ENCODE measurements at regions not wholly inside any gene's neighbourhood (a gene's known extent, or its start where the extent isn't known, plus 50 kb on each side); places are given as distances from the start of the nearest gene placed in this dataset.
A peak's percentile ranks its signal among the peaks of the same experiment; 100 is the strongest.

DNA sequence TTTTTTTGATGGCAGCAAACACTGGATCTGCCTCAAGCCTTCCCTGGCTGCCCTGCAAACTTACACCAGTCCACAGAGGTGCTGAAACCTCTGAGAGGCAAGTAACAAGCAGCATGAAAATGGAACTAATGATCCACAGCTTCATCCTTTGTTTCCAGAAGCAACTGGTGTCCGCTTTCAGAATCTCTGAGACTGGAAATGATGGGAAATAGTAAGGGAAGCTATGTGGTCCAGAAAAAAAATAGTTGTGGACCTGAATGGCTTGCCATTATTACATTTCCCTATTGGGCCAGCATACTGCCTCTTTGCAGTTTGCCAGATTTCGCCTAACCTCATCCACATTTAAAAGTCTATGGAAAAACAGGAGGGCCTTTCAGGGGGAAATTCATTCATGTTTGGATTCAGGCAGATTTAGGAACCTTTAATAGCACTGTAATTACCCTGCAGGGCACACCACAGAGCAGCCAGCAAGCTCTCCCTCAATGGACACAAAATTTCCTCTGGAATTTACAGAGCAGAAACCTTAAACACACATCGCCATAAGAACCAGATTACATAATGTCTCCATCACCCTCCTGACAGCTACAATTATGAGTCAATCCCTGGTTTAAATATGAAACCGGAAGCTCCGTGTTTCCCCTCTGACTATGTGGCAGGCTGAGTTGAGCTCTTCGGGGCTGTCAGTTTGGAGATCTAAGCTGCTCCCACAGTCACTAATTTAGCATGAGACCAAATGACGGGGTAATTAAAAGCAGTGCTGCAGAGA, 134.4 kb downstream of the TMCO5A start:
- H3K4me2 ChIP-seq (ENCODE audit: low read length), result peak overlapping the region; percentile 82
- no peaks in the 10 kb centered on the region for H3K27me3 ChIP-seq (ENCODE audit: control insufficient read depth, insufficient read depth, low read length)
- H3K9ac ChIP-seq (ENCODE audit: low read depth, low read length), result peak overlapping the region; percentile 74
- no peaks in the 10 kb centered on the region for H3K36me3 ChIP-seq (ENCODE audit: insufficient read depth, low read length)
- peak overlapping the region; percentile 63 for H3K4me3 ChIP-seq (ENCODE audit: low read length)
- peaks cover 39% of the 10 kb centered on the region for H3K4me1 ChIP-seq (ENCODE audit: control insufficient read depth, insufficient read depth, low read length)
- no peaks in the 10 kb centered on the region for H3K9me3 ChIP-seq (replicated peaks; ENCODE audit: low read length)

DNA sequence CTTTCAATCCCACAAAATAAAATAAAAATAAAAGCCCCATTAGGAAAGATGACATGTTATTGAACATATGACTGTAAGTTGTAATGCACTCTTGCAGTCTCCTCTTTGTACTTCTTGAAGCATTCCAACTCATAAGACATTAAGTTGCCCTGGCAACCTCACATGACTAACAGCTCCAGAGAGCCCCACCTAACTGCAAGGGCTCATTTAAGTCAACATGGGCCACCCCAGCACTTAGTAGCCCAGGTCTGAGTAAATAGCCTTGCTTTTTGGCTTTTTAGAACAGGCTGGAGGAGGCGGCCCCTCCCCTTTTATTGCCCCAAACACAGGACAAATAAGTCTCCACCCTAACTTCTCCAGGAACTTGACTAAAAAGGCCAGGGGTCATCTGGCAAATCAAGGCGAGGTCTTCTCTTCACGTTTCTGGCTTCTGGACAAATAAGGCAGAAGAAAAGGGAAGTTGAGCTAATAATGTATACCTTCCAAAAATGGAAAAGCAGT, 135.1 kb downstream of the TMCO5A start:
- no peaks in the 10 kb centered on the region for H3K36me3 ChIP-seq (ENCODE audit: insufficient read depth, low read length)
- peak overlapping the region; percentile 82 for H3K4me2 ChIP-seq (ENCODE audit: low read length)
- no peaks in the 10 kb centered on the region for H3K9me3 ChIP-seq (replicated peaks; ENCODE audit: low read length)
- peaks cover 44% of the 10 kb centered on the region for H3K4me1 ChIP-seq (ENCODE audit: control insufficient read depth, insufficient read depth, low read length)
- H3K4me3 ChIP-seq (ENCODE audit: low read length), result peak overlapping the region; percentile 63
- no peaks in the 10 kb centered on the region for H3K27me3 ChIP-seq (ENCODE audit: control insufficient read depth, insufficient read depth, low read length)
- peak overlapping the region; percentile 74 for H3K9ac ChIP-seq (ENCODE audit: low read depth, low read length)

DNA sequence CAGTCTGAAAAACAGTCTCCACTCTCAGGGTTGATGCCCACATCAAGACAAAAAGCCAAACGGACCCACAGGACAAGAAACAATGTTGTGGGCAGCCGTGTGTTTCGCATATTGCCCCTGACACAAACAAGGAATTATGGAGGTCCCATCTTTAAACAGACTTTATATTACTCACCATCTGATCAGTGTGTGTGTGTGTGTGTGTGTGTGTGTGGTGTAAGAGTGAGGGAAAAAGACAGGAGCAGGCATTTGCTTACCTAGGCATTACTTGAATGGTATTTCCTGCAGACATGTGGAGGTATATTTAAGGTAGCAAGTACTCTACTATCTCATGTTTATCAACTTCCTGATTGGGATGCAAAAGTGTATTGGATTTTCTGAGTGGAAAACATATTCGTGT, 136.3 kb downstream of the TMCO5A start:
- H3K4me2 ChIP-seq (ENCODE audit: low read length), result no peak overlapping the region
- H3K9me3 ChIP-seq (replicated peaks; ENCODE audit: low read length), result no peaks in the 10 kb centered on the region
- H3K4me3 ChIP-seq (ENCODE audit: low read length), result no peak overlapping the region
- no peaks in the 10 kb centered on the region for H3K27me3 ChIP-seq (ENCODE audit: control insufficient read depth, insufficient read depth, low read length)
- no peak overlapping the region for H3K9ac ChIP-seq (ENCODE audit: low read depth, low read length)
- no peaks in the 10 kb centered on the region for H3K36me3 ChIP-seq (ENCODE audit: insufficient read depth, low read length)
- peaks cover 44% of the 10 kb centered on the region for H3K4me1 ChIP-seq (ENCODE audit: control insufficient read depth, insufficient read depth, low read length)

DNA sequence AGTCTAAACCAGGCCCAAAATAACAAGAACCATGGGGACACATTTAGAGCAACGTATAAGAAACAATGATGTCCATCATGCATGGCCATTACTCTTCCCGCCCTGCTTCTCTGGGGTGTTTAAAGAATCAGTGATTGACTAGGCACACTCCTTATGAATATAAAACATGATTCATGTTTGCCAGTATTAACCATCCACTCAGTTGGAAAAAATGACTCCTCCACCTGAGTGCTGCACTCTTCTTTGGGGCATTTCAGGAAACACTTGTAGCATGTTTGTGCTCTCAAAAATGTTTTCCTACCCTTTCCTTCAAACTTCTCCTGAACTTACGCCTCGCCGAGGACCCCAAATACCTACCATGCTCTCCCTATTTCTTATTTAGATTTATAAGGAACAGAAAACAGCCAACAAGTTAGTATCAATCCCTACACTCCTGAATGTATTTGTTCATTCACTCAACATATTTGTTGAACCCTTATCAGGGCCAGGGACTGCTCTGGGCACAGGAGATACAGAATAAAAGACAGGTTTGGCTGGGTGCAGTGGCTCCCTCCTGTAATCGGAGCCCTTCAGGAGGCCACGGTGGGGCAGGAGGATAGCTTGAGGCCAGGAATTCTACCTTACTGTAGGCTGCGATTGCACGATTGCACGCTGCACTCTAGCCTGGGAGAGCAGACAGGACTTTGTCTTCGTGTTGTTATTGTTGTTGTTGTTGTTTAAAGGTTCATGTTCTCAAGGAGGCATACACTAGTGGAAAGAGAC, 137.0 kb downstream of the TMCO5A start:
- no peak overlapping the region for H3K9ac ChIP-seq (ENCODE audit: low read depth, low read length)
- peaks cover 44% of the 10 kb centered on the region for H3K4me1 ChIP-seq (ENCODE audit: control insufficient read depth, insufficient read depth, low read length)
- H3K9me3 ChIP-seq (replicated peaks; ENCODE audit: low read length), result no peaks in the 10 kb centered on the region
- no peaks in the 10 kb centered on the region for H3K27me3 ChIP-seq (ENCODE audit: control insufficient read depth, insufficient read depth, low read length)
- no peak overlapping the region for H3K4me2 ChIP-seq (ENCODE audit: low read length)
- H3K36me3 ChIP-seq (ENCODE audit: insufficient read depth, low read length), result no peaks in the 10 kb centered on the region
- no peak overlapping the region for H3K4me3 ChIP-seq (ENCODE audit: low read length)

DNA sequence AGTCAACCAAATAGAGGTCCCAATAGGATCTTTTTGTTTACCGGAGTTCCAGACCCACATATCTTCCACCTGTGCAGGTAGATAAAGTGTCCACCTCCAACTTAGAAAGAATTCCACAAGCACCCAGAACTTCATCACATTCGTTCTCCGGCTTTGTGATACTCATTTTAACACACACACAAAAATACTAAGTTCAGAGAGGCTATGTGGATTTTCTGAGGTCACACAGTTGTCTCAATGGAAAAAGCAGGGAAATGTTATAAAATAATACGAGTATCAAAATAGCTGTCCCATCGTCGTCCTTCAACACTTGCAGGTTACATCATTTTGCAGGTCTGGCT, 137.5 kb downstream of the TMCO5A start:
- peak overlapping the region; percentile 88 for H3K9ac ChIP-seq (ENCODE audit: low read depth, low read length)
- peaks cover 44% of the 10 kb centered on the region for H3K4me1 ChIP-seq (ENCODE audit: control insufficient read depth, insufficient read depth, low read length)
- H3K4me3 ChIP-seq (ENCODE audit: low read length), result peak overlapping the region; percentile 70

DNA sequence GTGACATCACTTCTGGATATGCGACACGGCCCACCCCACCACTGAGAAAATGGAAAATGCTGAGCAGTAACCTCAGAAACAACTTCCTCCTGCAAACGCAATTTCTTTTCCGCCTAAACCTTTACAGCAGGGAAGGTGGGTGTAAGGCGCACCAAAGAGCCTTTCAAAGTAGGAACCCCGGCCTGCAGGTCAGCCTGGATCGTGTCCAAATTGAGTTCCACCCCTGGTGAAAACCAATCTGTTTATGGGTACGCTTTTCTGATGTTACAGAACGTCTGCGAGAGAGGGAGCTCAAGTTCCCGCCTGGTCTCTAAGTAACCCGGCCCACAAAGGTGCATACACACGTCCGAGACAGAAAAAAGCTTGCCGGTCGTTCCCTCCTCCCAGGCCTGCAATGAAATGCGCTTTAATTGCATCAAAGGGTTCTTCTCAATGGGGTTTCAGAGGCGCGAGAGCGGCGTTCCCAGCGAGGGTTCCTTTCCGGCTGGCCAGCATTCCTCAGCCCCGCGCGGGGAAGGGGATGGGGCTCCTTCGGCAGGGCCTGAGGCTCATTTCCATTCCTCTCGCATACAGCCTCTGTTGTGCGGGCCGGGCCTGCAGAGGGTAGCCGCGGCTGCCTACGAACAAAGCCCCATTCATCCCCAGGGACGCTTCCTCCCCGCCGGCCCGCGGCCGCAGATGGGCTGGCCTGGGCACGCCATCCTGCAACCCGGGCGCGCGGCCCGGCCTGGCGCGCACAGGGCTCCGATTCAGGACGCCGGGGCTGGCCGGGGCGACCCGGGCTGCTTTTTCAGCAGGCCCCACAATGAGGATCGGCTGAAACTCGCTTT, 138.1 kb downstream of the TMCO5A start:
- Histone ChIP-seq H3K9ac (ENCODE audit: low read depth, low read length) (peak overlapping the region; percentile 88), H3K4me1 (ENCODE audit: control insufficient read depth, insufficient read depth, low read length) (peaks cover 44% of the 10 kb centered on the region), H3K4me3 (ENCODE audit: low read length) (peak overlapping the region; percentile 70), H3K4me2 (ENCODE audit: low read length) (peak overlapping the region; percentile 93), H3K27me3 (ENCODE audit: control insufficient read depth, insufficient read depth, low read length) (no peaks in the 10 kb centered on the region), H3K36me3 (ENCODE audit: insufficient read depth, low read length) (no peaks in the 10 kb centered on the region), H3K9me3 (replicated peaks; ENCODE audit: low read length) (no peaks in the 10 kb centered on the region)

More for the DNA sequence above, 137.5 kb downstream of the TMCO5A start:
- Histone ChIP-seq H3K27me3 (ENCODE audit: control insufficient read depth, insufficient read depth, low read length) (no peaks in the 10 kb centered on the region), H3K36me3 (ENCODE audit: insufficient read depth, low read length) (no peaks in the 10 kb centered on the region), H3K9me3 (replicated peaks; ENCODE audit: low read length) (no peaks in the 10 kb centered on the region), H3K4me2 (ENCODE audit: low read length) (peak overlapping the region; percentile 93)

DNA sequence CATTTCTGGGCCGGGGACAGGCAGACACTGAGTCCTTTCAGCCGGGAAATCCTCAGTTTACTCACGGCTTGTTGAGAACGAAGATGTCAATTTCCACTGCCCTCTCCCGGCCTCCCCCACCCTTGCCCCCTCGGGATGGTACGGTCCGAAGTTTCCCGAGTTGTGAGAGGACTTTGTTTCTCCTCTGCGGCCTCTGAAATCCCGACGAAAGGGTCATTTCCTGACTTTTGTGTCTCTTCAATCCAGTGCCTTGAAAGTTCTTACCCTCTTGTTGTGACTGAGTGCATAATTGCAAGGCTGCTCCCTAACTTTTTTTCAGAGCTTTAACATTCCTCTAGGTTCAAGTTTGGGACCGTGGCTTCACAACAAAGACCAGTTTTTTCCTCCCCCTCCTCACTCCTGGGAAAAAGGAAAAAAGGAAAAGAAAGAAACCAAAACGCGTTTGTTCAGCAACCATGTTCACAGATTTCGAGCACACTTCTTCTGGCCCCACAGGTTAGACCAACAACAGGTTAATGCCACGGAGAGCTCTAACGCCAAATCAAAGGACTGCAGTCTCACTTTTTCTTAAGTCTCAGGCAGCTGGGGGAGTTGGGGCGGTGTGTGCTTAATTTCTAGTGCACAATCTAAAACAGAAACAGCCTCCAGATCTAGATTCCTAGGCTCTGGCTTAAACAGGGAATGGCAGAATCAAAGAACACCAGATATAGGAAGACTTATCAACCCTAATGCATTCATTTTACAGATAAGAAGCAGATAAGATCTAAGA, 138.9 kb downstream of the TMCO5A start:
- Histone ChIP-seq H3K36me3 (ENCODE audit: insufficient read depth, low read length) (no peaks in the 10 kb centered on the region), H3K4me2 (ENCODE audit: low read length) (peak overlapping the region; percentile 93), H3K4me1 (ENCODE audit: control insufficient read depth, insufficient read depth, low read length) (peaks cover 42% of the 10 kb centered on the region), H3K9ac (ENCODE audit: low read depth, low read length) (peak overlapping the region; percentile 88), H3K27me3 (ENCODE audit: control insufficient read depth, insufficient read depth, low read length) (no peaks in the 10 kb centered on the region), H3K4me3 (ENCODE audit: low read length) (peak overlapping the region; percentile 70), H3K9me3 (replicated peaks; ENCODE audit: low read length) (no peaks in the 10 kb centered on the region)

DNA sequence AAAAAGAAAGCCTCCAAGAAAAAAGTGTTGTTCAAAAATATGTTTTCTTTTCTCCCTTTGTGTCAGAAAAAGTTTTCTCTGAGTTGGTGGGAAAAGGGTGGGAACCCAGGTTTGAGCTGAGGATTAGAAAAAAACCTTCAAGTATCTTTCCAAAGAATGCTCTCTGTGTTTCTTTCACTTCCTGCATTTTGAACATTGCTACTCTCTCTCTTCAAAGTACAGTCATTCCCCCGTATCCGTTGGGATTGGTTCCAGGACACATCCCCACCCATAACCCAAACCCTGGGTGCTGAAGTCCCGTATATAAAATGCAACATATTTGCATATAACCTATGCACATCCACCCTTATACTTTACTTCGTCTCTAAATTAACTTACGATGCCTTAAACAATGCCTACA, 139.6 kb downstream of the TMCO5A start:
- Histone ChIP-seq H3K27me3 (ENCODE audit: control insufficient read depth, insufficient read depth, low read length) (no peaks in the 10 kb centered on the region), H3K4me2 (ENCODE audit: low read length) (peak overlapping the region; percentile 93), H3K4me3 (ENCODE audit: low read length) (no peak overlapping the region), H3K4me1 (ENCODE audit: control insufficient read depth, insufficient read depth, low read length) (peaks cover 35% of the 10 kb centered on the region), H3K9ac (ENCODE audit: low read depth, low read length) (peak overlapping the region; percentile 88), H3K9me3 (replicated peaks; ENCODE audit: low read length) (no peaks in the 10 kb centered on the region), H3K36me3 (ENCODE audit: insufficient read depth, low read length) (no peaks in the 10 kb centered on the region)

DNA sequence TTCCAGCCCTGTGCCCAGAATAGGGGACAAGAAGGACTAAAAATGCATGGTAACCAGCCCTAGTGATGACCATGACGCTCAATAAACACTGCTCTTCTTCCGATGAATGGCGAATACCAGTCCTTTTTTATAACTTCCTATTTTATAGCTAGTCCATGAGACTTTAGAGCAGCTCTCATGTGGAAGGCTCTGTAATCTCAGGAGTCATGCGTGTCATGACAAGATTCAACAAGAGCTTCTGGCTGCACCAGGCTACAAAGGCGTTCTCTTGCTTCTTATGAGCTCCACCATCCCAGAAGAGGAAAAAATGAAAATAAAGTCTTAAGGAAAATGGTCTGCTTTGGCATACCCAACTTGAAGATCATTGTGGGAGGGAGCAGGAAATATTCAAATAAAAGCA, 141.0 kb downstream of the TMCO5A start:
- H3K36me3 ChIP-seq (ENCODE audit: insufficient read depth, low read length), result no peaks in the 10 kb centered on the region
- H3K4me2 ChIP-seq (ENCODE audit: low read length), result no peak overlapping the region
- peaks cover 26% of the 10 kb centered on the region for H3K4me1 ChIP-seq (ENCODE audit: control insufficient read depth, insufficient read depth, low read length)
- H3K9ac ChIP-seq (ENCODE audit: low read depth, low read length), result no peak overlapping the region
- H3K27me3 ChIP-seq (ENCODE audit: control insufficient read depth, insufficient read depth, low read length), result no peaks in the 10 kb centered on the region
- no peak overlapping the region for H3K4me3 ChIP-seq (ENCODE audit: low read length)
- no peaks in the 10 kb centered on the region for H3K9me3 ChIP-seq (replicated peaks; ENCODE audit: low read length)

DNA sequence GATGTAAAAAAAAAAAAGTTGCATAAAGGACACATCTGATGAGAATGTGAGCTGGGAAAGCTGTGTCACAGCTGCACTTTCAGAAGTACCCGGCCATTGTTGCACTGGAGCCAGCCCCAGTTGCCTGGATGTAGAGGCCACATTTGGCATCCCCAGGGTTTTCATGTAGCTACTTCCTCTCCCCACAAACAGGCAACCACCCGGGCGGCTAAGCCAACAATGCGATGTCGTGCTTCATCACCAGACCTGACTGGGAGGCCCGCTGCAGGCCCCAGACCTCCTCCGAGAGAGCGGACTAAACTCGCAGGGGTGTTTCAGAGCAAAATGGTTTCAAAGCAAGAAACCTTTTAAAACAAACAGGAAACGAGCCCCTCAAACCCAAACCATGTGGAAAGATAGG, 142.3 kb downstream of the TMCO5A start:
- H3K4me2 ChIP-seq (ENCODE audit: low read length), result no peak overlapping the region
- H3K27me3 ChIP-seq (ENCODE audit: control insufficient read depth, insufficient read depth, low read length), result no peaks in the 10 kb centered on the region
- H3K4me3 ChIP-seq (ENCODE audit: low read length), result no peak overlapping the region
- H3K9me3 ChIP-seq (replicated peaks; ENCODE audit: low read length), result no peaks in the 10 kb centered on the region
- peaks cover 25% of the 10 kb centered on the region for H3K4me1 ChIP-seq (ENCODE audit: control insufficient read depth, insufficient read depth, low read length)
- H3K9ac ChIP-seq (ENCODE audit: low read depth, low read length), result no peak overlapping the region
- no peaks in the 10 kb centered on the region for H3K36me3 ChIP-seq (ENCODE audit: insufficient read depth, low read length)

DNA sequence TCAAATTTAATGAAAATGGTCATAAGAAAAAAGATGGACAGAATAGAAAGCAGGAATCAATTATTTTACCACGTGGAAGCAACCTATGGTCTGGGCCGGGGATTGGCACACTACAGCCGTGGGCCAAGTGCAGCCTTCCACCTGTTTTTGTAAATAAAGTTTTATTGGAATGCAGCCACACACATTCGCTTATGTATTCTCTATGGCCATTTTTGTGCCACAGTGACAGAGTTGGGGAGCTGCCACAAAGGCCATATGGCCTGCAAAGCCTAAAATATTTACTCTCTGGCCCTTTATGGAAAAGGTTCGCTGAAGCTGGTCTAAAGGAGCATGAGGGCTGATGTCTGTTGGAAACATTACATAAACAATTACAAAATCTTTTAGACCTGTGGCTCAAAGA, 144.8 kb downstream of the TMCO5A start:
- no peak overlapping the region for H3K9ac ChIP-seq (ENCODE audit: low read depth, low read length)
- H3K9me3 ChIP-seq (replicated peaks; ENCODE audit: low read length), result no peaks in the 10 kb centered on the region
- H3K4me2 ChIP-seq (ENCODE audit: low read length), result no peak overlapping the region
- H3K4me1 ChIP-seq (ENCODE audit: control insufficient read depth, insufficient read depth, low read length), result peaks cover 6% of the 10 kb centered on the region
- no peak overlapping the region for H3K4me3 ChIP-seq (ENCODE audit: low read length)
- no peaks in the 10 kb centered on the region for H3K36me3 ChIP-seq (ENCODE audit: insufficient read depth, low read length)
- no peaks in the 10 kb centered on the region for H3K27me3 ChIP-seq (ENCODE audit: control insufficient read depth, insufficient read depth, low read length)
